Retinal pigment epithelial cell (primary cell): ENCODE measurements at regions not wholly inside any gene's neighbourhood (a gene's known extent, or its start where the extent isn't known, plus 50 kb on each side); places are given as distances from the start of the nearest gene placed in this dataset.
A peak's percentile ranks its signal among the peaks of the same experiment; 100 is the strongest.

Source experiments
- DNase-seq: peaks from one replicate; pipeline ENCODE4 v3.0.0-alpha.2; 2010; ENCODE audit warnings: low read depth
- H3K4me3 ChIP-seq: 2 replicates; pipeline ENCODE4 v1.5.1; 2011; ENCODE audit warnings: mild to moderate bottlenecking, low read length, control low read depth, moderate library complexity
- TF ChIP-seq, protein P1 (sequence below): conservative IDR thresholded peaks from 2 replicates; pipeline ENCODE4 v1.5.1; 2011; ENCODE audit warnings: low read depth, low read length, control low read depth, inconsistent platforms

DNA sequence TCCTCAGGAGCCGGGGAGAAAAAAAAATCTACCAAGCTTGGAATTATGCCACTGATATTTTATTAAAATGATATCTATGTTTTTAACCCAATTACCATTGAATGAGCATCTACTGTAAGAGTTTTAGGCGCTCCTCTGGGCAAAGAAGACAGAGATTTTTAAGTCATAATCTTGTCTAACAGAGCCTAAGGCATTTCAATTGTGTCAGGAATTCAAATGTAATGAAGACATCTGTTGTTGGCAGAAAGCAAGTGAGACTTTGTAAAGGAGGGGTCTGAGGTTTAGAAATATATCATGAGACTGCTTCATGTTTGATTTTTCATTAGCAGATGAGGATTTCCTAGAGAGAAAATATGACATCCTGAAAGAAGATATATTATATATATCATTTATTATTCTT lies 1158.1 kb downstream of the FSTL5 start:
- no peak overlapping the region for H3K4me3 ChIP-seq
- DNase-seq, result no peak
- TF ChIP-seq, protein P1, sequence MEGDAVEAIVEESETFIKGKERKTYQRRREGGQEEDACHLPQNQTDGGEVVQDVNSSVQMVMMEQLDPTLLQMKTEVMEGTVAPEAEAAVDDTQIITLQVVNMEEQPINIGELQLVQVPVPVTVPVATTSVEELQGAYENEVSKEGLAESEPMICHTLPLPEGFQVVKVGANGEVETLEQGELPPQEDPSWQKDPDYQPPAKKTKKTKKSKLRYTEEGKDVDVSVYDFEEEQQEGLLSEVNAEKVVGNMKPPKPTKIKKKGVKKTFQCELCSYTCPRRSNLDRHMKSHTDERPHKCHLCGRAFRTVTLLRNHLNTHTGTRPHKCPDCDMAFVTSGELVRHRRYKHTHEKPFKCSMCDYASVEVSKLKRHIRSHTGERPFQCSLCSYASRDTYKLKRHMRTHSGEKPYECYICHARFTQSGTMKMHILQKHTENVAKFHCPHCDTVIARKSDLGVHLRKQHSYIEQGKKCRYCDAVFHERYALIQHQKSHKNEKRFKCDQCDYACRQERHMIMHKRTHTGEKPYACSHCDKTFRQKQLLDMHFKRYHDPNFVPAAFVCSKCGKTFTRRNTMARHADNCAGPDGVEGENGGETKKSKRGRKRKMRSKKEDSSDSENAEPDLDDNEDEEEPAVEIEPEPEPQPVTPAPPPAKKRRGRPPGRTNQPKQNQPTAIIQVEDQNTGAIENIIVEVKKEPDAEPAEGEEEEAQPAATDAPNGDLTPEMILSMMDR, result no peak

- no peak overlapping the region for H3K4me3 ChIP-seq
- DNase-seq, result no peak
- TF ChIP-seq, protein P1, result no peak
These were observed 1155.3 kb downstream of the FSTL5 start for GRCh38 chr4:161008527-161008926.

GRCh38 chr4:161010227-161010626 lies 1153.6 kb downstream of the FSTL5 start:
- TF ChIP-seq, protein P1, result no peak
- DNase-seq, result peak; percentile 27
- H3K4me3 ChIP-seq, result no peak overlapping the region
